ENCODE measurements at regions not wholly inside any gene's neighbourhood (a gene's known extent, or its start where the extent isn't known, plus 50 kb on each side); places are given as distances from the start of the nearest gene placed in this dataset.

- Histone ChIP-seq H3K36me3 (ENCODE audit: control insufficient read depth in 1 of 2, insufficient read depth in 2 of 2, low read length in 2 of 2) (no peaks in the 10 kb centered on the region), H3K27me3 (ENCODE audit: insufficient read depth, low read length) (peaks cover 8% of the 10 kb centered on the region), H2AFZ (ENCODE audit: low read depth, low read length, poor library complexity, severe bottlenecking) (no peak overlapping the region), H3K4me3 (replicated peaks in 1 of 2; ENCODE audit: low read depth in 1 of 2, low read length in 2 of 2) (no peak overlapping the region), H3K4me2 (ENCODE audit: low read length) (no peak overlapping the region), H3K9ac (ENCODE audit: low read length) (no peak overlapping the region), H4K20me1 (ENCODE audit: insufficient read depth) (no peaks in the 10 kb centered on the region), H3K27ac (ENCODE audit: low read depth, low read length) (no peak overlapping the region), H3K9me3 (ENCODE audit: control insufficient read depth in 1 of 2, insufficient read depth in 1 of 2, low read depth in 1 of 2, low read length in 2 of 2) (no peaks in the 10 kb centered on the region), H3K9me2 (ENCODE audit: insufficient read depth) (no peaks in the 10 kb centered on the region), H3K79me2 (ENCODE audit: insufficient read depth, low read length) (no peaks in the 10 kb centered on the region), H3K4me1 (ENCODE audit: control insufficient read depth in 1 of 2, insufficient read depth in 2 of 2, low read length in 2 of 2) (no peaks in the 10 kb centered on the region)
- TF ChIP-seq ZNF274 (IDR thresholded peaks at IDR 0.05; ENCODE audit: low read depth, low read length), result no peak
- no peak for TF ChIP-seq TCF7L2 (IDR thresholded peaks at IDR 0.05; ENCODE audit: borderline replicate concordance, extremely low read depth, insufficient read depth, insufficient read length)
- no peak for TF ChIP-seq CEBPB (IDR thresholded peaks at IDR 0.05; ENCODE audit: low read depth)
- TF ChIP-seq, protein P1, sequence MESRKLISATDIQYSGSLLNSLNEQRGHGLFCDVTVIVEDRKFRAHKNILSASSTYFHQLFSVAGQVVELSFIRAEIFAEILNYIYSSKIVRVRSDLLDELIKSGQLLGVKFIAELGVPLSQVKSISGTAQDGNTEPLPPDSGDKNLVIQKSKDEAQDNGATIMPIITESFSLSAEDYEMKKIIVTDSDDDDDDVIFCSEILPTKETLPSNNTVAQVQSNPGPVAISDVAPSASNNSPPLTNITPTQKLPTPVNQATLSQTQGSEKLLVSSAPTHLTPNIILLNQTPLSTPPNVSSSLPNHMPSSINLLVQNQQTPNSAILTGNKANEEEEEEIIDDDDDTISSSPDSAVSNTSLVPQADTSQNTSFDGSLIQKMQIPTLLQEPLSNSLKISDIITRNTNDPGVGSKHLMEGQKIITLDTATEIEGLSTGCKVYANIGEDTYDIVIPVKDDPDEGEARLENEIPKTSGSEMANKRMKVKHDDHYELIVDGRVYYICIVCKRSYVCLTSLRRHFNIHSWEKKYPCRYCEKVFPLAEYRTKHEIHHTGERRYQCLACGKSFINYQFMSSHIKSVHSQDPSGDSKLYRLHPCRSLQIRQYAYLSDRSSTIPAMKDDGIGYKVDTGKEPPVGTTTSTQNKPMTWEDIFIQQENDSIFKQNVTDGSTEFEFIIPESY (IDR thresholded peaks at IDR 0.05; ENCODE audit: extremely low read depth, insufficient replicate concordance, low read length), result no peak
- no peak for TF ChIP-seq ZFX (IDR thresholded peaks at IDR 0.05)
- no peak for TF ChIP-seq CBX3 (IDR thresholded peaks at IDR 0.05; ENCODE audit: low read depth)
- TF ChIP-seq JUND (IDR thresholded peaks at IDR 0.05), result no peak
- TF ChIP-seq ELF1 (IDR thresholded peaks at IDR 0.05; ENCODE audit: borderline replicate concordance, low read depth), result no peak
- TF ChIP-seq POLR2A (IDR thresholded peaks at IDR 0.05; ENCODE audit: borderline replicate concordance, extremely low read depth, insufficient read depth, insufficient read length), result no peak
- no peak for TF ChIP-seq RAD21 (IDR thresholded peaks at IDR 0.05; ENCODE audit: low read depth)
- no peak for TF ChIP-seq EZH2phosphoT487 (IDR thresholded peaks at IDR 0.05; ENCODE audit: borderline replicate concordance)
- TF ChIP-seq SRF (IDR thresholded peaks at IDR 0.05; ENCODE audit: low read depth), result no peak
- ChIA-PET POLR2A (no interaction called here), RAD21 (ENCODE audit: low non-redundant PET in 1 of 2, low total read pairs in 2 of 2, uncharacterized antibody in 2 of 2, unreplicated experiment in 2 of 2) (no interaction called here), CTCF (no interaction called here)
- DNase-seq (ENCODE audit: low read depth, low spot score), result no peak
- intact Hi-C loops (cut with micrococcal nuclease), result no loop called here
- ATAC-seq, result no peak
- BruUV-seq (replicated peaks), result no TSS peak
Measured at GRCh38 chr15:53448232-53449015, 311.0 kb downstream of the WDR72 start.
